ENCODE measurements at regions not wholly inside any gene's neighbourhood (a gene's known extent, or its start where the extent isn't known, plus 50 kb on each side); places are given as distances from the start of the nearest gene placed in this dataset.

- no peaks in the 10 kb centered on the region for H4K20me1 ChIP-seq
- no peaks in the 10 kb centered on the region for H3K9me3 ChIP-seq
- H3K36me3 ChIP-seq, result no peaks in the 10 kb centered on the region
- H3K4me1 ChIP-seq, result no peaks in the 10 kb centered on the region
- no peak for TF ChIP-seq Cebpa-rat (IDR thresholded peaks at IDR 0.05)
- H3K4me3 ChIP-seq, result no peak overlapping the region
- H3K4me2 ChIP-seq, result no peak overlapping the region
- H3K9ac ChIP-seq, result no peak overlapping the region
- no peak overlapping the region for H3K27ac ChIP-seq
- H3K27me3 ChIP-seq, result no peaks in the 10 kb centered on the region
Measured at GRCh38 chr13:78247362-78247761, 328.7 kb upstream of the EDNRB start.

GRCh38 chr13:78241278-78241919 is 322.8 kb upstream of the EDNRB start:
- no peak overlapping the region for H3K27ac ChIP-seq
- no peak overlapping the region for H3K9ac ChIP-seq
- H3K4me3 ChIP-seq, result no peak overlapping the region
- no peak for TF ChIP-seq Cebpa-rat (IDR thresholded peaks at IDR 0.05)
- H3K9me3 ChIP-seq, result no peaks in the 10 kb centered on the region
- H3K27me3 ChIP-seq, result no peaks in the 10 kb centered on the region
- no peaks in the 10 kb centered on the region for H3K4me1 ChIP-seq
- H3K36me3 ChIP-seq, result no peaks in the 10 kb centered on the region
- no peak overlapping the region for H3K4me2 ChIP-seq
- no peaks in the 10 kb centered on the region for H4K20me1 ChIP-seq

GRCh38 chr13:78239714-78240113 is 321.1 kb upstream of the EDNRB start:
- H3K27ac ChIP-seq, result no peak overlapping the region
- H3K9ac ChIP-seq, result no peak overlapping the region
- H3K27me3 ChIP-seq, result no peaks in the 10 kb centered on the region
- no peaks in the 10 kb centered on the region for H3K4me1 ChIP-seq
- H3K4me3 ChIP-seq, result no peak overlapping the region
- H4K20me1 ChIP-seq, result no peaks in the 10 kb centered on the region
- no peaks in the 10 kb centered on the region for H3K9me3 ChIP-seq
- TF ChIP-seq Cebpa-rat (IDR thresholded peaks at IDR 0.05), result no peak
- H3K36me3 ChIP-seq, result no peaks in the 10 kb centered on the region
- no peak overlapping the region for H3K4me2 ChIP-seq

- H3K4me2 ChIP-seq, result no peak overlapping the region
- no peak overlapping the region for H3K27ac ChIP-seq
- H4K20me1 ChIP-seq, result no peaks in the 10 kb centered on the region
- TF ChIP-seq Cebpa-rat (IDR thresholded peaks at IDR 0.05), result no peak
- H3K4me1 ChIP-seq, result no peaks in the 10 kb centered on the region
- no peak overlapping the region for H3K4me3 ChIP-seq
- no peaks in the 10 kb centered on the region for H3K36me3 ChIP-seq
- H3K9me3 ChIP-seq, result no peaks in the 10 kb centered on the region
- H3K27me3 ChIP-seq, result no peaks in the 10 kb centered on the region
- H3K9ac ChIP-seq, result no peak overlapping the region
Measured at GRCh38 chr13:78238911-78239310, 320.3 kb upstream of the EDNRB start.

- Histone ChIP-seq H3K27me3 (no peaks in the 10 kb centered on the region), H3K36me3 (no peaks in the 10 kb centered on the region), H3K4me2 (no peak overlapping the region), H3K4me1 (no peaks in the 10 kb centered on the region), H3K4me3 (no peak overlapping the region), H3K9ac (no peak overlapping the region), H3K27ac (no peak overlapping the region), H4K20me1 (no peaks in the 10 kb centered on the region), H3K9me3 (no peaks in the 10 kb centered on the region)
- TF ChIP-seq Cebpa-rat (IDR thresholded peaks at IDR 0.05), result no peak
Measured at GRCh38 chr13:78228940-78229339, 310.3 kb upstream of the EDNRB start.

GRCh38 chr13:78228211-78228610 is 309.6 kb upstream of the EDNRB start:
- Histone ChIP-seq H3K9me3 (no peaks in the 10 kb centered on the region), H4K20me1 (no peaks in the 10 kb centered on the region), H3K4me3 (no peak overlapping the region), H3K36me3 (no peaks in the 10 kb centered on the region), H3K27ac (no peak overlapping the region), H3K4me1 (no peaks in the 10 kb centered on the region), H3K27me3 (no peaks in the 10 kb centered on the region), H3K9ac (no peak overlapping the region), H3K4me2 (no peak overlapping the region)
- TF ChIP-seq Cebpa-rat (IDR thresholded peaks at IDR 0.05), result no peak

- Histone ChIP-seq H3K9me3 (no peaks in the 10 kb centered on the region), H4K20me1 (no peaks in the 10 kb centered on the region), H3K9ac (no peak overlapping the region), H3K4me2 (no peak overlapping the region), H3K27ac (no peak overlapping the region), H3K36me3 (no peaks in the 10 kb centered on the region), H3K4me1 (no peaks in the 10 kb centered on the region), H3K4me3 (no peak overlapping the region), H3K27me3 (no peaks in the 10 kb centered on the region)
- TF ChIP-seq Cebpa-rat (IDR thresholded peaks at IDR 0.05), result no peak
Measured at GRCh38 chr13:78227709-78228108, 309.1 kb upstream of the EDNRB start.

GRCh38 chr13:78215458-78216108 is 297.0 kb upstream of the EDNRB start:
- H4K20me1 ChIP-seq, result no peaks in the 10 kb centered on the region
- H3K27ac ChIP-seq, result no peak overlapping the region
- H3K27me3 ChIP-seq, result no peaks in the 10 kb centered on the region
- TF ChIP-seq Cebpa-rat (IDR thresholded peaks at IDR 0.05), result no peak
- no peak overlapping the region for H3K4me2 ChIP-seq
- no peaks in the 10 kb centered on the region for H3K36me3 ChIP-seq
- H3K9me3 ChIP-seq, result no peaks in the 10 kb centered on the region
- no peak overlapping the region for H3K4me3 ChIP-seq
- no peak overlapping the region for H3K9ac ChIP-seq
- no peaks in the 10 kb centered on the region for H3K4me1 ChIP-seq

GRCh38 chr13:78201411-78201810 is 282.8 kb upstream of the EDNRB start:
- Histone ChIP-seq H3K36me3 (no peaks in the 10 kb centered on the region), H3K27me3 (no peaks in the 10 kb centered on the region), H3K4me3 (no peak overlapping the region), H3K9ac (no peak overlapping the region), H3K4me1 (peaks cover 12% of the 10 kb centered on the region), H3K4me2 (peak overlapping the region; percentile 3; the same call in 1 of the 2 replicates), H3K27ac (no peak overlapping the region), H4K20me1 (no peaks in the 10 kb centered on the region), H3K9me3 (no peaks in the 10 kb centered on the region)
- no peak for TF ChIP-seq Cebpa-rat (IDR thresholded peaks at IDR 0.05)

GRCh38 chr13:78198821-78199220 is 280.2 kb upstream of the EDNRB start:
- Histone ChIP-seq H3K4me3 (no peak overlapping the region), H3K4me2 (no peak overlapping the region), H4K20me1 (no peaks in the 10 kb centered on the region), H3K27ac (no peak overlapping the region), H3K4me1 (peaks cover 12% of the 10 kb centered on the region), H3K9ac (no peak overlapping the region), H3K9me3 (no peaks in the 10 kb centered on the region), H3K27me3 (no peaks in the 10 kb centered on the region), H3K36me3 (no peaks in the 10 kb centered on the region)
- TF ChIP-seq Cebpa-rat (IDR thresholded peaks at IDR 0.05), result no peak

Measured in BLaER1 (cell line).